Duodenal mucosa (tissue), 2 donors: ENCODE measurements at regions not wholly inside any gene's neighbourhood (a gene's known extent, or its start where the extent isn't known, plus 50 kb on each side); places are given as distances from the start of the nearest gene placed in this dataset.

Source experiments
- H3K27ac ChIP-seq: one replicate; pipeline ENCODE4 v1.7.0; 2013; ENCODE audit warnings: low read depth, low read length
- H3K27me3 ChIP-seq, 2 donors: one replicate each; pipeline ENCODE4 v1.7.0; 2013; ENCODE audit warnings: low read length in 2 of 2, control low read depth in 1 of 2; ENCODE audit not compliant: insufficient read depth in 2 of 2, control insufficient read depth in 1 of 2
- H3K36me3 ChIP-seq, 2 donors: one replicate each; pipeline ENCODE4 v1.7.0; 2013; ENCODE audit warnings: low read length in 2 of 2, control low read depth in 1 of 2; ENCODE audit not compliant: insufficient read depth in 2 of 2, control insufficient read depth in 1 of 2
- H3K4me1 ChIP-seq, 2 donors: one replicate each; pipeline ENCODE4 v1.7.0; 2013; ENCODE audit warnings: low read length in 2 of 2, control low read depth in 1 of 2; ENCODE audit not compliant: insufficient read depth in 2 of 2, control insufficient read depth in 1 of 2
- H3K4me3 ChIP-seq, 2 donors: one replicate each; pipeline ENCODE4 v1.7.0; 2013; ENCODE audit warnings: low read length in 2 of 2, low read depth in 1 of 2
- H3K9ac ChIP-seq, 2 donors: one replicate each; pipeline ENCODE4 v1.7.0; 2013; ENCODE audit warnings: low read length in 2 of 2, low read depth in 1 of 2
- H3K9me3 ChIP-seq, 2 donors: one replicate each; pipeline ENCODE4 v1.7.0; 2013; ENCODE audit warnings: low read length in 2 of 2, control low read depth in 1 of 2; ENCODE audit not compliant: control insufficient read depth in 1 of 2

GRCh38 chr1:163672976-163673758 lies 351.4 kb downstream of the NUF2 start:
- Histone ChIP-seq H3K27ac (no peak overlapping the region), H3K9me3 (no peaks in the 10 kb centered on the region), H3K27me3 (no peaks in the 10 kb centered on the region), H3K9ac (no peak overlapping the region), H3K4me1 (no peaks in the 10 kb centered on the region), H3K4me3 (no peak overlapping the region), H3K36me3 (no peaks in the 10 kb centered on the region)

- Histone ChIP-seq H3K27ac (no peak overlapping the region), H3K4me1 (no peaks in the 10 kb centered on the region), H3K9me3 (no peaks in the 10 kb centered on the region), H3K4me3 (no peak overlapping the region), H3K27me3 (no peaks in the 10 kb centered on the region), H3K36me3 (no peaks in the 10 kb centered on the region), H3K9ac (no peak overlapping the region)
Measured at GRCh38 chr1:163673759-163674151, 352.0 kb downstream of the NUF2 start.

GRCh38 chr1:163674236-163674635 lies 352.5 kb downstream of the NUF2 start:
- H3K9me3 ChIP-seq: no peaks in the 10 kb centered on the region
- H3K36me3 ChIP-seq: no peaks in the 10 kb centered on the region
- no peak overlapping the region for H3K9ac ChIP-seq
- H3K4me3 ChIP-seq: no peak overlapping the region
- H3K27ac ChIP-seq: no peak overlapping the region
- no peaks in the 10 kb centered on the region for H3K4me1 ChIP-seq
- no peaks in the 10 kb centered on the region for H3K27me3 ChIP-seq

GRCh38 chr1:163684785-163685184 lies 363.0 kb downstream of the NUF2 start:
- peaks cover 4 to 7% of the 10 kb centered on the region in 2 donors for H3K9me3 ChIP-seq
- H3K9ac ChIP-seq: no peak overlapping the region
- H3K4me3 ChIP-seq: no peak overlapping the region
- no peaks in the 10 kb centered on the region for H3K36me3 ChIP-seq
- no peaks in the 10 kb centered on the region for H3K27me3 ChIP-seq
- no peak overlapping the region for H3K27ac ChIP-seq
- no peaks in the 10 kb centered on the region for H3K4me1 ChIP-seq

GRCh38 chr1:163692266-163692665 lies 370.5 kb downstream of the NUF2 start:
- H3K36me3 ChIP-seq: no peaks in the 10 kb centered on the region

GRCh38 chr1:163697137-163697536 lies 375.4 kb downstream of the NUF2 start:
- H3K9ac ChIP-seq: no peak overlapping the region
- no peaks in the 10 kb centered on the region for H3K4me1 ChIP-seq
- no peaks in the 10 kb centered on the region for H3K9me3 ChIP-seq
- H3K4me3 ChIP-seq: no peak overlapping the region
- no peaks in the 10 kb centered on the region for H3K27me3 ChIP-seq
- no peak overlapping the region for H3K27ac ChIP-seq
- H3K36me3 ChIP-seq: no peaks in the 10 kb centered on the region

More at GRCh38 chr1:163692266-163692665, 370.5 kb downstream of the NUF2 start:
- H3K9me3 ChIP-seq: no peaks in the 10 kb centered on the region
- H3K4me1 ChIP-seq: no peaks in the 10 kb centered on the region
- no peak overlapping the region for H3K4me3 ChIP-seq
- H3K27me3 ChIP-seq: no peaks in the 10 kb centered on the region
- H3K27ac ChIP-seq: no peak overlapping the region
- H3K9ac ChIP-seq: no peak overlapping the region

GRCh38 chr1:163701783-163702374 lies 380.1 kb downstream of the NUF2 start:
- H3K4me1 ChIP-seq: no peaks in the 10 kb centered on the region
- no peak overlapping the region for H3K4me3 ChIP-seq
- no peak overlapping the region for H3K27ac ChIP-seq
- H3K27me3 ChIP-seq: no peaks in the 10 kb centered on the region
- H3K36me3 ChIP-seq: no peaks in the 10 kb centered on the region
- no peaks in the 10 kb centered on the region for H3K9me3 ChIP-seq
- no peak overlapping the region for H3K9ac ChIP-seq

- no peaks in the 10 kb centered on the region for H3K9me3 ChIP-seq
Measured at GRCh38 chr1:163703794-163704193, 382.0 kb downstream of the NUF2 start.

GRCh38 chr1:163706915-163707314 lies 385.2 kb downstream of the NUF2 start:
- Histone ChIP-seq H3K36me3 (no peaks in the 10 kb centered on the region), H3K27ac (no peak overlapping the region), H3K4me1 (no peaks in the 10 kb centered on the region), H3K9me3 (no peaks in the 10 kb centered on the region), H3K4me3 (no peak overlapping the region), H3K27me3 (no peaks in the 10 kb centered on the region), H3K9ac (no peak overlapping the region)

More at GRCh38 chr1:163703794-163704193, 382.0 kb downstream of the NUF2 start:
- no peak overlapping the region for H3K4me3 ChIP-seq
- no peaks in the 10 kb centered on the region for H3K27me3 ChIP-seq
- H3K4me1 ChIP-seq: no peaks in the 10 kb centered on the region
- no peak overlapping the region for H3K9ac ChIP-seq
- H3K27ac ChIP-seq: no peak overlapping the region
- H3K36me3 ChIP-seq: no peaks in the 10 kb centered on the region

- Histone ChIP-seq H3K27me3 (no peaks in the 10 kb centered on the region), H3K4me1 (no peaks in the 10 kb centered on the region), H3K4me3 (no peak overlapping the region), H3K27ac (no peak overlapping the region), H3K36me3 (no peaks in the 10 kb centered on the region), H3K9ac (no peak overlapping the region), H3K9me3 (no peaks in the 10 kb centered on the region)
Measured at GRCh38 chr1:163709636-163710035, 387.9 kb downstream of the NUF2 start.
